HG03342 (cell line): ENCODE measurements at regions not wholly inside any gene's neighbourhood (a gene's known extent, or its start where the extent isn't known, plus 50 kb on each side); places are given as distances from the start of the nearest gene placed in this dataset.

Source experiments
- ATAC-seq: cut with Tn5 transposase; IDR thresholded peaks from one replicate; pipeline ENCODE4 v1.9.1; 2021; ENCODE audit warnings: mild to moderate bottlenecking, moderate library complexity; ENCODE audit not compliant: unreplicated experiment

DNA sequence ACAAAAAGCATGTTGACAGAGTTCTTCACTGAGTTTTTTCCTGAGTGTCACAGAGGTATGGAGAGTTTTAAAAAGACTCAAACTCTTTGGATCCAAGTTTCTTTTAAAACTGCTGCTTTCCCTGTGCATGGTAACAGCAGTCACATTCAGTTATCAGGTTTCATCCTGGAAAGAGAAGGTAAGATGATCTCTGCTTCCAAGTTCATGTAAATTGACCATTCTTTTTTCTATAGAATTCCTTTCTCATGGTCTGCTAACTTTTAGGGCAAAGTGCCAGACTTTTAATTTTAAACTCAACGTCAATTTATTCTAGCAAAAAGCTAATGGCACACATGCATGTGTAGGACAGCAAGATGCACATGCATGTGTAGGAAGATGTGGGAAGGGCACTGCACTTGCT lies 52.5 kb upstream of the PRLR start:
- ATAC-seq, result no peak

DNA sequence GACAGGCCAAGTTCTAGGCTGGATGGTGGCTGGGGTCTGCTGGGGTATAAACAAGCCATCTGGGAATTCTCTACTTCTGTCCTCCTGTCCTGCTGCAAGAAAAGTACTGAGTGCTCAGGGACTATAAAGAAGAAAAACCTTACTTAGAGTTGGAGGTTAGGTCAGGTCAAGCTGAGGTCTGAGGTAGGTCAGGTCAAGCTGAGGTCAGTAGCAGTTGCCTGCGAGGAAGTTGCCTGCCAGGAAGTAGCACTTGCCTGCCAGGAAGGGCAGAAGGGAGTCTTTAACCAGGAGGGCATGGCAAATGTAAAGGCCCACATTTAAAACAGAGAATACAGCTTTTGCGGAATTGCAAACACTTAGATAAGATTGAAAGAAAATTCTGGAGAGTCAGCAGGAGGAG lies 51.3 kb upstream of the PRLR start:
- no peak for ATAC-seq
